A549 (cell line): ENCODE measurements at regions not wholly inside any gene's neighbourhood (a gene's known extent, or its start where the extent isn't known, plus 50 kb on each side); places are given as distances from the start of the nearest gene placed in this dataset.

ENCODE experiments used
- CTCF ChIP-seq: fragments of >200 bp; sonication (Bioruptor Twin); formaldehyde crosslinking; IDR thresholded peaks from 3 replicates; pipeline ENCODE4 v1.5.1; 2016
- MAZ ChIP-seq: fragments of 150-350 bp; IDR thresholded peaks from 2 replicates; pipeline ENCODE4 v1.6.1; 2014; ENCODE audit warnings: antibody characterized with exemption, low read depth, low read length, borderline replicate concordance
- POLR2A ChIP-seq: IDR thresholded peaks from 2 replicates; pipeline ENCODE4 v1.6.1; 2012; ENCODE audit warnings: mild to moderate bottlenecking, low read length
- RFX5 ChIP-seq: fragments of 450-650 bp; IDR thresholded peaks from 2 replicates; pipeline ENCODE4 v1.7.1; 2014; ENCODE audit warnings: antibody characterized with exemption, mild to moderate bottlenecking, moderate library complexity
- TP53 ChIP-seq: fragments of 250-450 bp; sonication (Bioruptor Pico); IDR thresholded peaks from 2 replicates; pipeline ENCODE4 v1.5.0; 2021; ENCODE audit warnings: mild to moderate bottlenecking, moderate library complexity

GRCh38 chr11:23764286-23764685 lies 732.6 kb upstream of the LUZP2 start:
- no peak for TF ChIP-seq POLR2A
- TF ChIP-seq MAZ = no peak
- TF ChIP-seq CTCF = no peak
- no peak for TF ChIP-seq TP53 (CRISPR knock-in tag)
- no peak for TF ChIP-seq RFX5
